ENCODE measurements at regions not wholly inside any gene's neighbourhood (a gene's known extent, or its start where the extent isn't known, plus 50 kb on each side); places are given as distances from the start of the nearest gene placed in this dataset.

GRCh38 chr18:75654851-75655751, 227.6 kb upstream of the SMIM21 start:
- no peak for DNase-seq

- DNase-seq = no peak
Measured at GRCh38 chr18:75654386-75654785, 226.9 kb upstream of the SMIM21 start.

GRCh38 chr18:75652528-75652927, 225.0 kb upstream of the SMIM21 start:
- DNase-seq = no peak

- DNase-seq = no peak
Measured at GRCh38 chr18:75644871-75645270, 217.4 kb upstream of the SMIM21 start.

GRCh38 chr18:75643083-75643482, 215.6 kb upstream of the SMIM21 start:
- DNase-seq = no peak

GRCh38 chr18:75639472-75639831, 211.9 kb upstream of the SMIM21 start:
- no peak for DNase-seq

GRCh38 chr18:75638776-75639471, 211.4 kb upstream of the SMIM21 start:
- DNase-seq = no peak

- no peak for DNase-seq
Measured at GRCh38 chr18:75638223-75638775, 210.8 kb upstream of the SMIM21 start.

GRCh38 chr18:75635096-75635495, 207.6 kb upstream of the SMIM21 start:
- DNase-seq = no peak

- no peak for DNase-seq
Measured at GRCh38 chr18:75625966-75626365, 198.5 kb upstream of the SMIM21 start.

- DNase-seq = no peak
Measured at GRCh38 chr18:75624869-75625268, 197.4 kb upstream of the SMIM21 start.

GRCh38 chr18:75621818-75622217, 194.3 kb upstream of the SMIM21 start:
- no peak for DNase-seq

- no peak for DNase-seq
Measured at GRCh38 chr18:75618146-75618545, 190.6 kb upstream of the SMIM21 start.

GRCh38 chr18:75612456-75612855, 185.0 kb upstream of the SMIM21 start:
- no peak for DNase-seq

GRCh38 chr18:75607701-75608100, 180.2 kb upstream of the SMIM21 start:
- DNase-seq = no peak

- DNase-seq = no peak
Measured at GRCh38 chr18:75592527-75592926, 165.0 kb upstream of the SMIM21 start.

- DNase-seq = no peak
Measured at GRCh38 chr18:75588412-75588811, 160.9 kb upstream of the SMIM21 start.

GRCh38 chr18:75587131-75587530, 159.6 kb upstream of the SMIM21 start:
- DNase-seq = no peak

GRCh38 chr18:75586130-75586889, 158.8 kb upstream of the SMIM21 start:
- no peak for DNase-seq

GRCh38 chr18:75582940-75583339, 155.4 kb upstream of the SMIM21 start:
- DNase-seq = no peak

- DNase-seq = no peak
Measured at GRCh38 chr18:75582406-75582821, 154.9 kb upstream of the SMIM21 start.

GRCh38 chr18:75581336-75582131, 154.0 kb upstream of the SMIM21 start:
- no peak for DNase-seq
